GM10248 (cell line): ENCODE measurements at regions not wholly inside any gene's neighbourhood (a gene's known extent, or its start where the extent isn't known, plus 50 kb on each side); places are given as distances from the start of the nearest gene placed in this dataset.

Source experiments
- CTCF ChIA-PET: fragments of 300-600 bp; sonication (Branson Sonifier 250); formaldehyde crosslinking; extraction: SDS; loops from one replicate; lab custom pipeline; 2021; ENCODE audit warnings: antibody characterized with exemption; lab: Yijun Ruan, JAX
- POLR2A ChIA-PET: fragments of 350-650 bp; sonication (Branson Sonifier 250); formaldehyde crosslinking; extraction: SDS; loops from one replicate; lab custom pipeline; 2020; ENCODE audit warnings: antibody characterized with exemption; lab: Yijun Ruan, JAX
- DNase-seq: peaks from one replicate; pipeline ENCODE4 v3.0.0; 2012; ENCODE audit errors: extremely low spot score
- TF ChIP-seq, protein P1 (sequence below): IDR thresholded peaks from 2 replicates; pipeline ENCODE4 v1.5.1; 2012; ENCODE audit warnings: mild to moderate bottlenecking, low read depth; ENCODE audit errors: extremely low read depth, missing control alignments, control extremely low read depth

DNA sequence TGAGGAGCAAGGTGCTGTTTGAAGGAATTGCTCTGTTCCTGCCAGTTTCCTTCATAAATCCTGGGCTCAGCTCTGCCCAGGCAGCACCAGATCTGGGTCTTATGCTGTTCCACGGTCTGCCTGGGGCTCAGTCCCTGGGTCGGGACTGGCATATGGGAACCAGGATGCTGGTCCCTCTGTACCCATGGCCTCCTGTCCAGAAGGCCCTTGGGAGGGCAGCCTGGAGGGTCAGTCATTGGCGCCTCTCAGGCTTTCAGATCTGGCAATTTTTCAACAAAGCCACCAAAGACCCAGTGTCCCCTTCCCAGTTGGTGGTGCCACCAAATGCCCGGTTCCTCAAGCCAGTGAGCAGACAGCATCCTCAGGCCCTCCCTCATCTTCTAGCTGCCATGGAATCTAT lies 232.7 kb upstream of the SULF2 start:
- no peak for DNase-seq
- CTCF ChIA-PET = no interaction called here
- TF ChIP-seq, protein P1, sequence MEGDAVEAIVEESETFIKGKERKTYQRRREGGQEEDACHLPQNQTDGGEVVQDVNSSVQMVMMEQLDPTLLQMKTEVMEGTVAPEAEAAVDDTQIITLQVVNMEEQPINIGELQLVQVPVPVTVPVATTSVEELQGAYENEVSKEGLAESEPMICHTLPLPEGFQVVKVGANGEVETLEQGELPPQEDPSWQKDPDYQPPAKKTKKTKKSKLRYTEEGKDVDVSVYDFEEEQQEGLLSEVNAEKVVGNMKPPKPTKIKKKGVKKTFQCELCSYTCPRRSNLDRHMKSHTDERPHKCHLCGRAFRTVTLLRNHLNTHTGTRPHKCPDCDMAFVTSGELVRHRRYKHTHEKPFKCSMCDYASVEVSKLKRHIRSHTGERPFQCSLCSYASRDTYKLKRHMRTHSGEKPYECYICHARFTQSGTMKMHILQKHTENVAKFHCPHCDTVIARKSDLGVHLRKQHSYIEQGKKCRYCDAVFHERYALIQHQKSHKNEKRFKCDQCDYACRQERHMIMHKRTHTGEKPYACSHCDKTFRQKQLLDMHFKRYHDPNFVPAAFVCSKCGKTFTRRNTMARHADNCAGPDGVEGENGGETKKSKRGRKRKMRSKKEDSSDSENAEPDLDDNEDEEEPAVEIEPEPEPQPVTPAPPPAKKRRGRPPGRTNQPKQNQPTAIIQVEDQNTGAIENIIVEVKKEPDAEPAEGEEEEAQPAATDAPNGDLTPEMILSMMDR = no peak
- POLR2A ChIA-PET = no interaction called here

DNA sequence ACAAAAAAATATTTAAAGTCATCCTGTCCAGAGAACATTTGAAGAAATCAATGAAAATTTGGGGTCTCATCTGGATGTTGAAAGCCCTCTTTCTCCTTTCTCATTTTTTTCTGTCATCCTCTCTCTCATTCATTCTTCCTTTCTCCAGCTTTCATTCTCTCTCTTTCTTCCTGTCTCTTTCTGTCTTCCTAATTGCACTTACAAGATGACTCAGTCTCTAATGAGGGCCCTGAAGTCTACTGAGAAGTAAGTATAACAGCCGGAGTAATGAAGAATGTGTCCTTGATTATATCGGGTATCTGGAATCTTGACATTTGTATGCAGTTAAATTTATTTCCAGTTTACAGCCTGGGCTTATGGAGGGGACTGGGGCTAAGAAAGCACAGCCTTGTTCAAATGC lies 232.2 kb upstream of the SULF2 start:
- TF ChIP-seq, protein P1 = no peak
- POLR2A ChIA-PET = no interaction called here
- CTCF ChIA-PET = no interaction called here
- DNase-seq = no peak

DNA sequence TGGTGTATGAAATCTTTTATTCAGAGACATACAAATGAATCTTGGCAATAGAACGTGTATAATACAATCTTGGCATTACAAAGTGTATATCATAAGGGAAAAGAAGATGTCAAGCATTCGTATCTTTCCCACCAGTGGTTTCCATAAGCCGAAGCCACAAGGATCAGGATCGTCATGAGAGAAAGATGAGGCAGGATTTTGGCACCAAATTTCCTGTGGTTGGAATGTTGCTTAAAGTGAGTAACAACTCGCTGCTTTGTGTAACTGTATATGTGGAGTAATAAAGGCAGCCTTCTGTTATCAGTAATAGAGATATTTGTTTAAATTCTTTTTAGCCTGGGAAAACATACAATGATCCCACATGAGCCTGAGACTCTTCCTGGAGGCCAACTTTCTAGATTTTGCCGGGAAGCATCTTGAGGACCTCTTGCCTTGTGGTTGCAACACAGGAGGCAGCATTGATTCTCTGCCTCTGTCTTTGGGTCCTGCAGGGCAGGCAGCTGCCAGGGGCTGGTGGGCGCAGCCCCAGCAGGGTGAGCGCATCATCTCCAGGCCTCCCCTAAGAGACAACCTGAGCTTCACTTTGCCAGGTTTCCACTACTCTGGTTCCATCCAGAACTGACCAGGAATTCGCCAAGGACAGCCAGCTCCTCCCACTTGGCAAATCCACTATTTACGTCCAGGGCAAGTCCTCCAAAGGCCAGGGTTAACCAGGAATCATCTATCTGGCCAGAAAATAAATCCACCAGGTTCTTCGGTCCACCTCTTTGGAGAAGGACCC lies 230.9 kb upstream of the SULF2 start:
- DNase-seq = no peak

DNA sequence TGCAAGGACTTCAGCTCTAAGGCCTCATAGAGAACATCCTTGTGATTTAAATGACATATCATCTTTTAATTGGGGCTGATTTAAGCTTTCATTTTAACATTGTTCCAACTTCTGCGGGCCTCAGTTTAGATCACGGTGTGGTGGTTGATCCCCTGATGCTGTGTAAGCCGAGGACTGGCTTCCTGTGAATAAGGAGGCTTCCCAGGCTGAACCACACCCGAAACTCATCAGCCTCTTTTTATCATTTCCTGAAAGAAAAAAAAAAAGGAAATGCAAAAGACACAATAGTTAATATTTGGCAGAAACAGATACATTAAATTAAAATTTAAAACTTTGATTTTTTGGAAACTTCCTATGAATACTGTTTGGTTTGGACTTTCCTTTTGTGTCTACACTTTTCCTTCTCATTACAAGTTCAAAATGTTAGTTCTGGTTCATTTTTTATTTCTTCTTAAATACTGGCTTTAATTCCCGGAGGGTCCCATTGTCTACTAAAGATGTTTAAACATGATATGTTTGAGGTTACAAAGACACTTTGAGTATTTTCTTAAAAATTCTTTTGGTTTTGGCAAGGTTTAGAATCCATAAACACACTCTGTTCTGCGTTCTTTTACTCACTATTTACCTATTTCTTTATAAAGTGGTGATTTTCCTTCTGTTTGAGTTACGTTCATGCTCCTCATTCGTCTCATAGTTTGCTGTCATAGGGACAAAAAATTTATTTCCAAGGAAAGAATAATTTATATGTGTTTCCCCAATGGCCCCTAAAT lies 230.0 kb upstream of the SULF2 start:
- POLR2A ChIA-PET = no interaction called here
- TF ChIP-seq, protein P1 = no peak
- CTCF ChIA-PET = no interaction called here
- no peak for DNase-seq

More for the DNA sequence above, 230.9 kb upstream of the SULF2 start:
- CTCF ChIA-PET = no interaction called here
- POLR2A ChIA-PET = no interaction called here
- TF ChIP-seq, protein P1 = no peak

DNA sequence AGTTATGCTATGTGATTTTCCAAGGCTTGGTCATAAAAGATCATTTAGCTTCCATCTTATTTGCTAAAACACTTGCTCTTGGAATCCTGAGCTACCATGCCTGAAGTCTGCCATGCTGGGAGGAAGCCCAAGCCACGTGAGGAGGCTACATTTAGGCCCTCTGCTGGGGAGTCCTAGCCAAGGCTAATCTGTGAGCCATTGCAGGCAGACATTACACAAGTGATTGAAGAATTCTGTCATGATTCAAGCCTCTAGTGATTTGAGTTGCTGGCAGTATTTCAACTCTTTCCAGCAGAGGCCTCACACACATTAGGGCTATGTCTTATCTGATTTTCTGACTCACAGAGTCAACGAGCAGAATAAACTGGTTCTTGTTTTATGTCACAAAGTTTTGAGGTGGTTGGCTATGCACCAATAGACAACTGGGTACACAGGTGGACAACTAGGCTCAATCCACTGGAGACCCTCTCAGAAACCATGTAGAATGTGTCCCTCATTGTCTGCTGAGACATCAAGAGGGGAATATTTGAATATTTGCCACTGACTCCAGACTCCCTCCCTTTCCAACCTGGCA lies 227.2 kb upstream of the SULF2 start:
- TF ChIP-seq, protein P1 = no peak
- POLR2A ChIA-PET = no interaction called here
- DNase-seq = no peak
- CTCF ChIA-PET = interaction anchor here (0.7 to 1.3 kb wide), 2 partner anchors 10 to 33 kb away, joined by 3 to 5 read pairs; no protein-coding TSS in a partner anchor

DNA sequence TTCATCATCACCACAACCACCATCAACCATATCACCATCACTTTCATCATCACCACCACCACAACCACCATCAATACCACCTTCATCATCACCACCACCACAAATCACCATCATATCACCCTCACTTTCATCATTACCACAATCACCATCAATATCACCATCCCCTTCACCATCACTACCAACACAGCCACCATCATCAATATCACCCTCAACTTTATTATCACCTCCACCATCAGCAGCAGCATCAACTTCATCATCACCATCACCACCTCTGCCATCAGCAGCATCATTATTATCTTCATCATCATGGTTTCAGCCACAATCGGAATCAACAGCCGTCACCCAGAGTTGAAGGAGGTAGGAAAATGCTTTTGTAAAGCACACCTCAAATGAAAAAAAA lies 225.7 kb upstream of the SULF2 start:
- ChIA-PET POLR2A (no interaction called here), CTCF (no interaction called here)
- no peak for DNase-seq

More for the DNA sequence above, 225.7 kb upstream of the SULF2 start:
- TF ChIP-seq, protein P1 = no peak
